ENCODE measurements at regions not wholly inside any gene's neighbourhood (a gene's known extent, or its start where the extent isn't known, plus 50 kb on each side); places are given as distances from the start of the nearest gene placed in this dataset.

- H3K4me1 ChIP-seq (replicated peaks in 1 of 4; ENCODE audit: control insufficient read depth in 3 of 4, insufficient read depth in 4 of 4, low read length in 3 of 4): no peaks in the 10 kb centered on the region
- no peak overlapping the region for H2BK12ac ChIP-seq (ENCODE audit: low read depth, low read length)
- DNase-seq (ENCODE audit: low read depth in 1 of 2, low spot score in 2 of 2) (no peak), FAIRE-seq (no peak)
- H2BK20ac ChIP-seq (ENCODE audit: low read length): no peak overlapping the region
- H3K79me1 ChIP-seq (ENCODE audit: low read depth, low read length): no peaks in the 10 kb centered on the region
- no peak overlapping the region for H3K4ac ChIP-seq (replicated peaks; ENCODE audit: insufficient read length, low read depth, low read length)
- H3K4me2 ChIP-seq (ENCODE audit: insufficient read depth in 1 of 2, low read depth in 2 of 2, low read length in 2 of 2): no peak overlapping the region
- H4K20me1 ChIP-seq (replicated peaks in 1 of 2; ENCODE audit: control insufficient read depth in 1 of 2, insufficient read depth in 2 of 2, low read length in 2 of 2): no peaks in the 10 kb centered on the region
- no peaks in the 10 kb centered on the region for H3K79me2 ChIP-seq (ENCODE audit: control insufficient read depth in 1 of 2, insufficient read depth in 2 of 2, low read length in 2 of 2)
- H3K27ac ChIP-seq (ENCODE audit: low read depth, low read length): no peak overlapping the region
- no peak overlapping the region for H3K18ac ChIP-seq (ENCODE audit: extremely low read depth, low read length)
- no peaks in the 10 kb centered on the region for H3K23me2 ChIP-seq (ENCODE audit: low read depth, low read length)
- peaks cover 8 to 18% of the 10 kb centered on the region in 2 experiments; a peak in 3 of 4 replicates for H3K9me3 ChIP-seq (ENCODE audit: insufficient read depth in 2 of 2, low read depth in 1 of 2, low read length in 1 of 2)
- no peak overlapping the region for H3K4me3 ChIP-seq (ENCODE audit: extremely low read depth in 1 of 4, insufficient read depth in 2 of 4, low read depth in 3 of 4, low read length in 4 of 4)
- no peak overlapping the region for H3K9ac ChIP-seq (replicated peaks in 1 of 4; ENCODE audit: extremely low read depth in 1 of 4, low read depth in 3 of 4, low read length in 3 of 4)
- CTCF ChIA-PET (ENCODE audit: partially characterized antibody): interaction anchor here (0.6 to 1.1 kb wide), 3 partner anchors 10 to 180 kb away, joined by 3 read pairs; no protein-coding TSS in a partner anchor
- H2AK5ac ChIP-seq (ENCODE audit: low read depth, low read length): no peak overlapping the region
- H4K8ac ChIP-seq (ENCODE audit: extremely low read depth, insufficient read depth, low read length): no peak overlapping the region
- no peak overlapping the region for H2AFZ ChIP-seq (ENCODE audit: low read length)
- POLR2A ChIA-PET (ENCODE audit: partially characterized antibody): no interaction called here
- H3K23ac ChIP-seq (ENCODE audit: insufficient read length): no peak overlapping the region
- H2BK15ac ChIP-seq (ENCODE audit: low read length): no peak overlapping the region
- H3K36me3 ChIP-seq (ENCODE audit: control insufficient read depth in 2 of 4, insufficient read depth in 4 of 4, low read length in 3 of 4): no peaks in the 10 kb centered on the region
- H4K5ac ChIP-seq (ENCODE audit: insufficient read length, low read depth, low read length): no peak overlapping the region
- H2BK120ac ChIP-seq (replicated peaks; ENCODE audit: low read depth, low read length): no peak overlapping the region
- no peaks in the 10 kb centered on the region for H3K27me3 ChIP-seq (replicated peaks in 1 of 4; ENCODE audit: control insufficient read depth in 3 of 4, extremely low read depth in 1 of 4, insufficient read depth in 3 of 4, low read length in 3 of 4)
- no peak overlapping the region for H2BK5ac ChIP-seq (ENCODE audit: low read depth, low read length)
- H4K91ac ChIP-seq (replicated peaks; ENCODE audit: insufficient read length, low read length): no peak overlapping the region
- H3K56ac ChIP-seq (replicated peaks; ENCODE audit: insufficient read length, low read depth, low read length): no peak overlapping the region
- H3K14ac ChIP-seq (ENCODE audit: insufficient read length): no peak overlapping the region
- 93% methylated on average over 1 of the region's 1 CpG; no CpG with 5 or more reads in 1 of the 2 experiments for WGBS, 2 experiments (ENCODE audit: extremely low coverage in 1 of 2, insufficient coverage in 1 of 2, insufficient read length in 1 of 2, insufficient replicate concordance in 2 of 2, low coverage in 1 of 2, low lambda C conversion rate in 2 of 2, missing lambda C conversion rate in 1 of 2)
- TF ChIP-seq CHD1 (IDR thresholded peaks at IDR 0.05; ENCODE audit: low read depth, low read length) (no peak), KDM1A (IDR thresholded peaks at IDR 0.05; ENCODE audit: borderline replicate concordance, low read length) (no peak), TCF12 (IDR thresholded peaks at IDR 0.05; ENCODE audit: low read depth, low read length) (no peak)
These were observed 1133.4 kb downstream of the XPNPEP1 start for GRCh38 chr10:108789919-108790318.
